WTC11 (cell line): ENCODE measurements at regions not wholly inside any gene's neighbourhood (a gene's known extent, or its start where the extent isn't known, plus 50 kb on each side); places are given as distances from the start of the nearest gene placed in this dataset.

Experiments used
- ATAC-seq: fragments of 200-7000 bp; cut with Tn5 transposase; 2 replicates; pipeline ENCODE4 v1.10.0; 2021; ENCODE audit warnings: mild to moderate bottlenecking, moderate library complexity
- CTCF ChIA-PET: fragments of 300-600 bp; sonication (Branson Sonifier 250); formaldehyde crosslinking; loops from one replicate; lab custom pipeline; 2021; ENCODE audit warnings: antibody characterized with exemption; lab: Charles Lee
- POLR2A ChIA-PET: fragments of 350-600 bp; sonication (Branson Sonifier 250); formaldehyde crosslinking; loops from one replicate; lab custom pipeline; 2021; ENCODE audit warnings: antibody characterized with exemption; lab: Charles Lee
- DNase-seq: peaks from one replicate; pipeline ENCODE4 v3.0.0; 2021; ENCODE audit warnings: low spot score
- H3K27ac Mint-ChIP-seq: 2 replicates; pipeline ENCODE4 v1.8.0; 2021; ENCODE audit warnings: mixed read lengths
- H3K27me3 Mint-ChIP-seq: 2 replicates; pipeline ENCODE4 v1.8.0; 2021; ENCODE audit warnings: low read depth, mild to moderate bottlenecking, moderate library complexity, mixed read lengths
- H3K36me3 Mint-ChIP-seq: 2 replicates; pipeline ENCODE4 v1.8.0; 2021; ENCODE audit warnings: mixed read lengths
- H3K4me1 Mint-ChIP-seq: 2 replicates; pipeline ENCODE4 v1.8.0; 2022; ENCODE audit warnings: mixed read lengths
- H3K4me3 Mint-ChIP-seq: 2 replicates; pipeline ENCODE4 v1.8.0; 2021; ENCODE audit warnings: mild to moderate bottlenecking, moderate library complexity, mixed read lengths
- H3K9me3 Mint-ChIP-seq: 2 replicates; pipeline ENCODE4 v1.8.0; 2021; ENCODE audit warnings: mixed read lengths
- ELF4 ChIP-seq: sonication (generic); formaldehyde crosslinking; IDR thresholded peaks from 2 replicates; pipeline ENCODE4 v1.8.1; 2022; ENCODE audit warnings: low read depth, mild to moderate bottlenecking, moderate library complexity, missing genetic modification reagents
- ETV6 ChIP-seq: sonication (generic); formaldehyde crosslinking; IDR thresholded peaks from 2 replicates; pipeline ENCODE4 v1.8.1; 2022; ENCODE audit warnings: mild to moderate bottlenecking, missing genetic modification reagents
- HMGA2 ChIP-seq: fragments of 250-450 bp; sonication (Bioruptor Pico); IDR thresholded peaks from 2 replicates; pipeline ENCODE4 v1.4.0; 2021; ENCODE audit warnings: mild to moderate bottlenecking, moderate library complexity
- JAZF1 ChIP-seq: fragments of 250-450 bp; sonication (Bioruptor Pico); IDR thresholded peaks from 2 replicates; pipeline ENCODE4 v1.9.0; 2021; ENCODE audit warnings: moderate library complexity, mild to moderate bottlenecking, inconsistent platforms
- MLX ChIP-seq: sonication (generic); formaldehyde crosslinking; IDR thresholded peaks from 2 replicates; pipeline ENCODE4 v1.8.1; 2023; ENCODE audit warnings: mild to moderate bottlenecking, missing genetic modification reagents, moderate library complexity
- OVOL2 ChIP-seq: fragments of 250-450 bp; sonication (Bioruptor Pico); IDR thresholded peaks from 2 replicates; pipeline ENCODE4 v1.9.0; 2021; ENCODE audit warnings: mild to moderate bottlenecking, borderline replicate concordance
- PREB ChIP-seq: sonication (generic); formaldehyde crosslinking; IDR thresholded peaks from 2 replicates; pipeline ENCODE4 v1.8.1; 2022; ENCODE audit warnings: mild to moderate bottlenecking, missing genetic modification reagents, moderate library complexity, borderline replicate concordance
- SMAD3 ChIP-seq: sonication (generic); formaldehyde crosslinking; IDR thresholded peaks from 2 replicates; pipeline ENCODE4 v1.8.0; 2022; ENCODE audit warnings: missing genetic modification reagents, mild to moderate bottlenecking, borderline replicate concordance
- TP53 ChIP-seq: sonication (generic); formaldehyde crosslinking; IDR thresholded peaks from 2 replicates; pipeline ENCODE4 v1.8.1; 2023; ENCODE audit warnings: mild to moderate bottlenecking, missing genetic modification reagents
- USF1 ChIP-seq: sonication (generic); formaldehyde crosslinking; IDR thresholded peaks from 2 replicates; pipeline ENCODE4 v1.8.0; 2022; ENCODE audit warnings: mild to moderate bottlenecking, missing genetic modification reagents
- USF2 ChIP-seq: sonication (generic); formaldehyde crosslinking; IDR thresholded peaks from 2 replicates; pipeline ENCODE4 v1.8.1; 2023; ENCODE audit warnings: mild to moderate bottlenecking, missing genetic modification reagents, moderate library complexity
- ZNF121 ChIP-seq: sonication (generic); formaldehyde crosslinking; IDR thresholded peaks from 2 replicates; pipeline ENCODE4 v1.8.0; 2023; ENCODE audit warnings: missing genetic modification reagents
- ZNF219 ChIP-seq: sonication (generic); formaldehyde crosslinking; IDR thresholded peaks from 2 replicates; pipeline ENCODE4 v1.8.0; 2023; ENCODE audit warnings: missing genetic modification reagents, mild to moderate bottlenecking, borderline replicate concordance
- TF ChIP-seq, protein P1 (sequence below): sonication (generic); formaldehyde crosslinking; IDR thresholded peaks from 2 replicates; pipeline ENCODE4 v1.8.1; 2022; ENCODE audit warnings: low read depth, mild to moderate bottlenecking, moderate library complexity, missing genetic modification reagents, borderline replicate concordance
- TF ChIP-seq, protein P2 (sequence below): sonication (generic); formaldehyde crosslinking; IDR thresholded peaks from 2 replicates; pipeline ENCODE4 v1.8.0; 2023; ENCODE audit warnings: mild to moderate bottlenecking, missing genetic modification reagents
- TF ChIP-seq, protein P3 (sequence below): fragments of 250-450 bp; sonication (Bioruptor Pico); IDR thresholded peaks from 2 replicates; pipeline ENCODE4 v1.9.0; 2021; ENCODE audit warnings: moderate library complexity, mild to moderate bottlenecking, inconsistent platforms, borderline replicate concordance
- TF ChIP-seq, protein P4 (sequence below): sonication (generic); formaldehyde crosslinking; IDR thresholded peaks from 2 replicates; pipeline ENCODE4 v1.8.0; 2022; ENCODE audit warnings: mild to moderate bottlenecking, missing genetic modification reagents
- TF ChIP-seq, protein P5 (sequence below): sonication (generic); formaldehyde crosslinking; conservative IDR thresholded peaks from 2 replicates; pipeline ENCODE4 v1.8.1; 2023; ENCODE audit warnings: mild to moderate bottlenecking, low read depth, missing genetic modification reagents, moderate library complexity
- TF ChIP-seq, protein P6 (sequence below): fragments of 250-450 bp; sonication (Bioruptor Pico); IDR thresholded peaks from 2 replicates; pipeline ENCODE4 v1.9.0; 2021; ENCODE audit warnings: mild to moderate bottlenecking

DNA sequence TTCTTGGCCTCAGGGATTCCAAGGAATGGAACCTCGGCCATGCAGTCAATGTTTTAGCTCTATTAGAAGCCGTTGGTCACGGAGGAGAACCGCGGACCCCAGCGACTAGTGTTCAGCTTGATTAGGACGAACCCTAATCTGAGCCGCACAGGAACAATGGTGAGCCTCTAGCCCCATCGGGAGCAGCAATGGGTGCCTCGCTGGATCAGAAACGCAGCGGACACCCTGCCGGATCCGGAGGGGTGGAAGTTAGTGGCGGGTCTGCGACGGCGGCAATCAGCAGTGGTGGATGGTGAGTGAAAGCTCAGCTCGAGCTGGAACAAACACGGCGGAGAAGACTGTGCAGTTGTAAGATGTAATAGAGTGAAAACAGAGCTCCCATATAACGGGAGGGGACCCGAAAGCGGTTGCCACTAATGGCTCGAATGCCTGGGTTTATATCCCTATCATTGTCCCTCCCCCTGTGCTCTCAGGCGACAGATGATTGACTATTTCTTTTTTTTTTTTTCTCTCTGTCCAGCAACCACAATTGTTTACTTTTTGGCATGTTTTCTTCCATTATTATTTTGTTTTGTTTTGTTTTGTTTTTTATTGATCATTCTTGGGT, 127.7 kb downstream of the ZNF664 start (continued):
- TF ChIP-seq, protein P1, sequence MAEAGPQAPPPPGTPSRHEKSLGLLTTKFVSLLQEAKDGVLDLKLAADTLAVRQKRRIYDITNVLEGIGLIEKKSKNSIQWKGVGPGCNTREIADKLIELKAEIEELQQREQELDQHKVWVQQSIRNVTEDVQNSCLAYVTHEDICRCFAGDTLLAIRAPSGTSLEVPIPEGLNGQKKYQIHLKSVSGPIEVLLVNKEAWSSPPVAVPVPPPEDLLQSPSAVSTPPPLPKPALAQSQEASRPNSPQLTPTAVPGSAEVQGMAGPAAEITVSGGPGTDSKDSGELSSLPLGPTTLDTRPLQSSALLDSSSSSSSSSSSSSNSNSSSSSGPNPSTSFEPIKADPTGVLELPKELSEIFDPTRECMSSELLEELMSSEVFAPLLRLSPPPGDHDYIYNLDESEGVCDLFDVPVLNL (CRISPR knock-in tag) = no peak
- TF ChIP-seq, protein P2, sequence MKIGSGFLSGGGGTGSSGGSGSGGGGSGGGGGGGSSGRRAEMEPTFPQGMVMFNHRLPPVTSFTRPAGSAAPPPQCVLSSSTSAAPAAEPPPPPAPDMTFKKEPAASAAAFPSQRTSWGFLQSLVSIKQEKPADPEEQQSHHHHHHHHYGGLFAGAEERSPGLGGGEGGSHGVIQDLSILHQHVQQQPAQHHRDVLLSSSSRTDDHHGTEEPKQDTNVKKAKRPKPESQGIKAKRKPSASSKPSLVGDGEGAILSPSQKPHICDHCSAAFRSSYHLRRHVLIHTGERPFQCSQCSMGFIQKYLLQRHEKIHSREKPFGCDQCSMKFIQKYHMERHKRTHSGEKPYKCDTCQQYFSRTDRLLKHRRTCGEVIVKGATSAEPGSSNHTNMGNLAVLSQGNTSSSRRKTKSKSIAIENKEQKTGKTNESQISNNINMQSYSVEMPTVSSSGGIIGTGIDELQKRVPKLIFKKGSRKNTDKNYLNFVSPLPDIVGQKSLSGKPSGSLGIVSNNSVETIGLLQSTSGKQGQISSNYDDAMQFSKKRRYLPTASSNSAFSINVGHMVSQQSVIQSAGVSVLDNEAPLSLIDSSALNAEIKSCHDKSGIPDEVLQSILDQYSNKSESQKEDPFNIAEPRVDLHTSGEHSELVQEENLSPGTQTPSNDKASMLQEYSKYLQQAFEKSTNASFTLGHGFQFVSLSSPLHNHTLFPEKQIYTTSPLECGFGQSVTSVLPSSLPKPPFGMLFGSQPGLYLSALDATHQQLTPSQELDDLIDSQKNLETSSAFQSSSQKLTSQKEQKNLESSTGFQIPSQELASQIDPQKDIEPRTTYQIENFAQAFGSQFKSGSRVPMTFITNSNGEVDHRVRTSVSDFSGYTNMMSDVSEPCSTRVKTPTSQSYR (CRISPR knock-in tag) = no peak
- no peak for TF ChIP-seq TP53 (CRISPR knock-in tag)
- TF ChIP-seq ZNF121 (CRISPR knock-in tag) = no peak
- no peak for TF ChIP-seq USF1 (CRISPR knock-in tag)
- TF ChIP-seq, protein P3, sequence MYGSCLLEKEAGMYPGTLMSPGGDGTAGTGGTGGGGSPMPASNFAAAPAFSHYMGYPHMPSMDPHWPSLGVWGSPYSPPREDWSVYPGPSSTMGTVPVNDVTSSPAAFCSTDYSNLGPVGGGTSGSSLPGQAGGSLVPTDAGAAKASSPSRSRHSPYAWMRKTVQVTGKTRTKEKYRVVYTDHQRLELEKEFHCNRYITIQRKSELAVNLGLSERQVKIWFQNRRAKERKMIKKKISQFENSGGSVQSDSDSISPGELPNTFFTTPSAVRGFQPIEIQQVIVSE (CRISPR knock-in tag) = no peak
- no peak for TF ChIP-seq ZNF219 (CRISPR knock-in tag)

DNA sequence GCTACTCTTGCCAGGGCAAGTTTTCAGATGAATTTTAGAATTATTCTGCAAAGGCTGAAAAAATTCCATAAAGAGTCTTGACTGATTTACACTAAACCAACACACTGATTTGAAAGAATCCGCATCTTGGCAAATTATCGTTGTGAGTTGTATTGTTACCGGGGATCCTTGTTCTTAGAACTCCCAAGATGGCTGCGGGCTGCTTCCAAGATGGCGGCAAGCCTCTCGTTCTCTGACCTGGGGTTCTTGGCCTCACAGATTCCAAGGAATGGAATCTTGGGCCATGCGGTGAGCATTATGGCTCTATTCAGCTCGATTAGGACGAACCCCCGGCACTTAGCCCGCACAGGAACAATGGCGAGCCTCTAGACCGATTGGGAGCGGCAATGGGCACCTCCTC, 132.5 kb downstream of the ZNF664 start:
- H3K4me1 Mint-ChIP-seq = peaks cover 9% of the 10 kb centered on the region
- H3K27me3 Mint-ChIP-seq = no peaks in the 10 kb centered on the region
- peaks cover 57% of the 10 kb centered on the region for H3K9me3 Mint-ChIP-seq
- H3K36me3 Mint-ChIP-seq = peaks cover 39% of the 10 kb centered on the region
- TF ChIP-seq USF2 (CRISPR knock-in tag) (no peak), OVOL2 (CRISPR knock-in tag) (no peak), HMGA2 (CRISPR knock-in tag) (no peak), USF1 (CRISPR knock-in tag) (no peak), SMAD3 (CRISPR knock-in tag) (no peak), ELF4 (CRISPR knock-in tag) (no peak), PREB (CRISPR knock-in tag) (no peak), ETV6 (CRISPR knock-in tag) (no peak), JAZF1 (CRISPR knock-in tag) (no peak), MLX (CRISPR knock-in tag) (no peak)
- TF ChIP-seq, protein P4, sequence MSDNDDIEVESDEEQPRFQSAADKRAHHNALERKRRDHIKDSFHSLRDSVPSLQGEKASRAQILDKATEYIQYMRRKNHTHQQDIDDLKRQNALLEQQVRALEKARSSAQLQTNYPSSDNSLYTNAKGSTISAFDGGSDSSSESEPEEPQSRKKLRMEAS (CRISPR knock-in tag) = no peak
- TF ChIP-seq, protein P5, sequence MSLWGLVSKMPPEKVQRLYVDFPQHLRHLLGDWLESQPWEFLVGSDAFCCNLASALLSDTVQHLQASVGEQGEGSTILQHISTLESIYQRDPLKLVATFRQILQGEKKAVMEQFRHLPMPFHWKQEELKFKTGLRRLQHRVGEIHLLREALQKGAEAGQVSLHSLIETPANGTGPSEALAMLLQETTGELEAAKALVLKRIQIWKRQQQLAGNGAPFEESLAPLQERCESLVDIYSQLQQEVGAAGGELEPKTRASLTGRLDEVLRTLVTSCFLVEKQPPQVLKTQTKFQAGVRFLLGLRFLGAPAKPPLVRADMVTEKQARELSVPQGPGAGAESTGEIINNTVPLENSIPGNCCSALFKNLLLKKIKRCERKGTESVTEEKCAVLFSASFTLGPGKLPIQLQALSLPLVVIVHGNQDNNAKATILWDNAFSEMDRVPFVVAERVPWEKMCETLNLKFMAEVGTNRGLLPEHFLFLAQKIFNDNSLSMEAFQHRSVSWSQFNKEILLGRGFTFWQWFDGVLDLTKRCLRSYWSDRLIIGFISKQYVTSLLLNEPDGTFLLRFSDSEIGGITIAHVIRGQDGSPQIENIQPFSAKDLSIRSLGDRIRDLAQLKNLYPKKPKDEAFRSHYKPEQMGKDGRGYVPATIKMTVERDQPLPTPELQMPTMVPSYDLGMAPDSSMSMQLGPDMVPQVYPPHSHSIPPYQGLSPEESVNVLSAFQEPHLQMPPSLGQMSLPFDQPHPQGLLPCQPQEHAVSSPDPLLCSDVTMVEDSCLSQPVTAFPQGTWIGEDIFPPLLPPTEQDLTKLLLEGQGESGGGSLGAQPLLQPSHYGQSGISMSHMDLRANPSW = no peak
- TF ChIP-seq, protein P6, sequence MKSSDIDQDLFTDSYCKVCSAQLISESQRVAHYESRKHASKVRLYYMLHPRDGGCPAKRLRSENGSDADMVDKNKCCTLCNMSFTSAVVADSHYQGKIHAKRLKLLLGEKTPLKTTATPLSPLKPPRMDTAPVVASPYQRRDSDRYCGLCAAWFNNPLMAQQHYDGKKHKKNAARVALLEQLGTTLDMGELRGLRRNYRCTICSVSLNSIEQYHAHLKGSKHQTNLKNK (CRISPR knock-in tag) = no peak
- no peak overlapping the region for H3K4me3 Mint-ChIP-seq
- ATAC-seq (no peak), DNase-seq (no peak)
- H3K27ac Mint-ChIP-seq = no peak overlapping the region
- POLR2A ChIA-PET = no interaction called here
- CTCF ChIA-PET = interaction anchor here (1.2 kb wide), 1 partner anchor 25 kb away, joined by 4 read pairs; no protein-coding TSS in a partner anchor
